Thyroid gland (tissue), 4 donors: ENCODE measurements at regions not wholly inside any gene's neighbourhood (a gene's known extent, or its start where the extent isn't known, plus 50 kb on each side); places are given as distances from the start of the nearest gene placed in this dataset.

Experiments used
- DNase-seq, 2 donors: peaks; one replicate each; pipeline ENCODE4 v3.0.0-alpha.2; 2019
- H3K27ac ChIP-seq, 3 donors: fragments of 200-600 bp; sonication (generic); 1 replicate in 2 of 3; 2 replicates in 1 of 3; pipeline ENCODE4 v1.5.1; 2016 to 2019; ENCODE audit warnings: mild to moderate bottlenecking in 1 of 3, moderate library complexity in 1 of 3
- H3K27me3 ChIP-seq: fragments of 200-600 bp; sonication (generic); one replicate; pipeline ENCODE4 v1.5.1; 2019
- H3K36me3 ChIP-seq, 2 donors: fragments of 200-600 bp; sonication (generic); one replicate each; pipeline ENCODE4 v1.5.1; 2016 to 2019
- H3K4me1 ChIP-seq, 2 donors: fragments of 200-600 bp; sonication (generic); one replicate each; pipeline ENCODE4 v1.5.1; 2017 to 2019
- H3K4me3 ChIP-seq, 3 donors: fragments of 200-600 bp; sonication (generic); replicated peaks in 1 of 3; 1 replicate in 2 of 3; 2 replicates in 1 of 3; pipeline ENCODE4 v1.5.1; 2016; ENCODE audit warnings: mild to moderate bottlenecking in 1 of 3
- H3K9me3 ChIP-seq: fragments of 200-600 bp; sonication (generic); one replicate; pipeline ENCODE4 v1.5.1; 2017
- POLR2A ChIP-seq, 2 donors: fragments of 450-650 bp; IDR thresholded peaks; one replicate each; pipeline ENCODE4 v1.6.1; 2017; ENCODE audit warnings: antibody characterized with exemption in 2 of 2, mild to moderate bottlenecking in 2 of 2, moderate library complexity in 1 of 2
- WGBS, 2 donors: methylation state at CpG; one replicate each; pipeline ENCODE4 v1.1.5; 2017; 5-methylcytosine and 5-hydroxymethylcytosine counted together
- intact Hi-C: fragments of 100-400 bp; cut with DNase I; formaldehyde crosslinking; loops from one replicate; pipeline ENCODE4 v1.15.1; 2023
- TF ChIP-seq, protein P1 (sequence below), 6 experiments: fragments of 200-600 bp in 3 of 6; fragments of 450-650 bp in 3 of 6; sonication (generic) in 3 of 6; IDR thresholded peaks; one replicate each; pipeline ENCODE4 v1.5.1; 2016 to 2019; ENCODE audit warnings: antibody characterized with exemption in 6 of 6, mild to moderate bottlenecking in 2 of 6, inconsistent platforms in 1 of 6, moderate library complexity in 1 of 6

DNA sequence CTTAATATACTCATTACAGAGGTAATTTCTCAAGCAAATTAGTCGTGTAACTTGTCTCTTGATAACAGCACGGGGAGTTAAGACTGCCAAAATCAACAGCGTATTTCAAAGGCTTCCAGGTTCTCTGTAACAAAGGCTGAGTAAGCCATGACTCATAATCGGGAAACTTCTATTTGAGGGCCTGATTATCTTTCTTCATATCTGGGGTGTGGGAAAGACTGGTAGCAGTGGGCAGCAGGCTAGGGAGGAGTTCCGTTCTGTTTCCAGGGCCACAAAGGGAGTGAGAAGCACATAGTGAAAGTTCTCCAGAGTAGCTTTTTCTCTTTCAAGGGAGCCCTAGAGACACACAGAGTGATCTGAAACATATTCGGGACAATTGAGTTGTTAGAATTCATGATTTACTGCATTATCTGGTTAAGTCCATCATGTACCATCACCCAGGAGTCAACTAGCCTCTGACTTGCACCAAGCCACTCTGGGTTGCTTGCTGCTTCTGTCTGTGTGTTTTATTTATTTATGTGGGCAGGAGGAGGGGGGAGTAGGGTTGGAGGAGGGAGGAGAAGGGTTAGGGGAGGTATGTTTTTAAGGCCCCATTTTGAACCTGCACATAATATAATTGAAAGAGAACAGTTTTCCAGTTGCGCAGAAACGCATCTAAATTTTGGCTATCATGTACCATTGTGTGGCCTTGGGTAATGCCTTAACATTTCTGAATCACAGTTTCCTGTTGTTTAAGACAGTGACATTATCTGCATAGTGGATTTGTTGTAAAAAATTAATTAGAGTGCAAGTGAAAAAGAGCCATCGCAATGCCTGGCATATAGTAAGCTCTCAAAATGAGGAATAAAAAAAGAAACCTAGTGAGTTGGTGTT, 80.5 kb upstream of the ITPRID2 start:
- peak overlapping the region in 1 of 3 donors; percentile 19 for H3K27ac ChIP-seq
- intact Hi-C loops = no loop called here
- WGBS, 2 donors = 62 to 66% methylated on average over 9 of the region's 9 CpGs
- no peaks in the 10 kb centered on the region for H3K27me3 ChIP-seq
- H3K36me3 ChIP-seq = no peaks in the 10 kb centered on the region
- no peak for DNase-seq
- no peaks in the 10 kb centered on the region for H3K9me3 ChIP-seq
- no peak overlapping the region for H3K4me3 ChIP-seq
- TF ChIP-seq POLR2A (IDR thresholded peaks at IDR 0.05) = no peak
- TF ChIP-seq, protein P1, sequence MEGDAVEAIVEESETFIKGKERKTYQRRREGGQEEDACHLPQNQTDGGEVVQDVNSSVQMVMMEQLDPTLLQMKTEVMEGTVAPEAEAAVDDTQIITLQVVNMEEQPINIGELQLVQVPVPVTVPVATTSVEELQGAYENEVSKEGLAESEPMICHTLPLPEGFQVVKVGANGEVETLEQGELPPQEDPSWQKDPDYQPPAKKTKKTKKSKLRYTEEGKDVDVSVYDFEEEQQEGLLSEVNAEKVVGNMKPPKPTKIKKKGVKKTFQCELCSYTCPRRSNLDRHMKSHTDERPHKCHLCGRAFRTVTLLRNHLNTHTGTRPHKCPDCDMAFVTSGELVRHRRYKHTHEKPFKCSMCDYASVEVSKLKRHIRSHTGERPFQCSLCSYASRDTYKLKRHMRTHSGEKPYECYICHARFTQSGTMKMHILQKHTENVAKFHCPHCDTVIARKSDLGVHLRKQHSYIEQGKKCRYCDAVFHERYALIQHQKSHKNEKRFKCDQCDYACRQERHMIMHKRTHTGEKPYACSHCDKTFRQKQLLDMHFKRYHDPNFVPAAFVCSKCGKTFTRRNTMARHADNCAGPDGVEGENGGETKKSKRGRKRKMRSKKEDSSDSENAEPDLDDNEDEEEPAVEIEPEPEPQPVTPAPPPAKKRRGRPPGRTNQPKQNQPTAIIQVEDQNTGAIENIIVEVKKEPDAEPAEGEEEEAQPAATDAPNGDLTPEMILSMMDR (IDR thresholded peaks at IDR 0.05) = no peak
- H3K4me1 ChIP-seq = peaks cover 0 to 7% of the 10 kb centered on the region in 2 donors

DNA sequence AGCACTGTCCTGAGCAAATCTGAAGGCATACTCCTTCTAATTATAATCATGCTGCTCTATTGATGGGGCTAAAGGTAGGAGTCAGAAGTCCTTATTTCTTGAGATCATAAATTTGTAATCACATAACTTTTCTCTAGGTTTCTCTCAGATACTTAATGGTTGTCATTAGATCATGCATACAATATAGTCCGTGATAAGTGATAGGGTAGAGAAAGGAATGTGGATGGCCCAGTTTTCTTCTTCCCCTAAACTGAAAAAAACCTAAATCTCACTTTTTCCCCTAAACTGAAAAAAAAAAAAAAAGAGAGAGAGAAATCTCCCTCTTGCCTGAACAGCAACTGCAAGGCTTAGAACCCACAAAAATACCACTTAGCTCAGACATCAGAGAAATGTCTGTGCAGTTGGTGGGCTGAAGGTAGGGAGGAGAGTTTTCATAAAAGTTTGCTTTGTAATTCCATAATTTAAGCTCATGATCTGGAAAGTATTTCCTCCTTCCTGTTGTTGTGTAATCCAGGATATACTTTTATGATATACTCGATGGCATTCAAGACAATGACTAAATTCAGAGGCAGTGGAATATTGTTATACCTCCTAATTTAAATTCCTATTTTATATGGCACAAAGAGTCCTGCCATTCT, 79.3 kb upstream of the ITPRID2 start:
- TF ChIP-seq, protein P1 (IDR thresholded peaks at IDR 0.05) = no peak
- TF ChIP-seq POLR2A (IDR thresholded peaks at IDR 0.05) = no peak
- DNase-seq = no peak
- Histone ChIP-seq H3K9me3 (no peaks in the 10 kb centered on the region), H3K36me3 (no peaks in the 10 kb centered on the region), H3K4me3 (no peak overlapping the region), H3K27me3 (no peaks in the 10 kb centered on the region), H3K27ac (no peak overlapping the region), H3K4me1 (peaks cover 0 to 4% of the 10 kb centered on the region in 2 donors)
- WGBS, 2 donors = 75 to 77% methylated on average over 2 of the region's 2 CpGs
- intact Hi-C loops = no loop called here

DNA sequence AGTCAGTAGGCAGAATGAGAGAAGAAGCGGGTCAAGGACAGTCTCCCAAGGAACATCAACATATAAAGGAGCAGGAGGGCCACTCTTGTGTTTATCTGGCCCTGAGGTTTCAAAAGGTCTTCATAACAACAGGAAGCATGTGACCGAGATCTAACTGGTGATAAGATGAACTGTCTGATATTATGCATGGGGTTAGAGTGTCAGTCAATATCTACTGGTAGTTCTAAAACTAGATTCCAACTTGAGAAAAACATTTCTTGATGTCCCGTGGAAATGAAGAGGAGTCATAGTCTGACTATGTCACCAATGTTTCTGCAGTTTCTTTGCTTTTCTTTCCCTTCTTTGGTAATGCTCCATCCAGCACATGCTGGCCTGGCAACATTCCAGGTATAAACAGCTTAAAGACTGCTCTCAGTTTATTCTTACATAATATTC, 77.5 kb upstream of the ITPRID2 start:
- intact Hi-C loops = no loop called here
- H3K4me1 ChIP-seq = peaks cover 0 to 4% of the 10 kb centered on the region in 2 donors
- no peak overlapping the region for H3K27ac ChIP-seq
- TF ChIP-seq, protein P1 (IDR thresholded peaks at IDR 0.05) = no peak
- TF ChIP-seq POLR2A (IDR thresholded peaks at IDR 0.05) = no peak
- no peaks in the 10 kb centered on the region for H3K9me3 ChIP-seq
- no peaks in the 10 kb centered on the region for H3K36me3 ChIP-seq
- no peaks in the 10 kb centered on the region for H3K27me3 ChIP-seq
- 85 to 94% methylated on average over 3 of the region's 3 CpGs for WGBS, 2 donors
- no peak for DNase-seq
- no peak overlapping the region for H3K4me3 ChIP-seq

DNA sequence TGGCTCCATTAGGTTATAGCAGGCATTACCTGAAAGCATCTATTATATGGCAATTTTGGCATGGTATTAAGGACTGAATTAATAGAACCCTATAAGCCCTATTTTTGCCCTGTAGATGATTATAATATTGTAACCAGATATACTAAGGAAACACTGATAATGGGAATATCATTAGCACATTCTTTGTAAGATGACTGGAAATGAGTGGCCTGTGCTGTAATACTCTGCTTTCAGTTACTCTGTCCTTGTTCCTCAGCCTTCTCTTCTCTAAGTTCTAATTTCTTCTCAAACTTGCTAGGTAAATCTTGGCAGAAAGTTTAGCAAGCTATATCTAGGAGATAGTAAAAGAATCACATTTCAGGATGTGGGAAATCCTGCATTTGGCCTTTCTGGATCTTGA, 74.0 kb upstream of the ITPRID2 start:
- H3K9me3 ChIP-seq = no peaks in the 10 kb centered on the region
- no peaks in the 10 kb centered on the region for H3K27me3 ChIP-seq
- intact Hi-C loops = no loop called here
- TF ChIP-seq POLR2A (IDR thresholded peaks at IDR 0.05) = no peak
- TF ChIP-seq, protein P1 (IDR thresholded peaks at IDR 0.05) = no peak
- H3K4me3 ChIP-seq = no peak overlapping the region
- H3K27ac ChIP-seq = no peak overlapping the region
- H3K4me1 ChIP-seq = no peaks in the 10 kb centered on the region
- no peaks in the 10 kb centered on the region for H3K36me3 ChIP-seq
- DNase-seq = no peak
